ENCODE measurements at regions not wholly inside any gene's neighbourhood (a gene's known extent, or its start where the extent isn't known, plus 50 kb on each side); places are given as distances from the start of the nearest gene placed in this dataset.

GRCh38 chr2:67896476-67896875, 166.3 kb downstream of the C1D start:
- no peaks in the 10 kb centered on the region; a peak in 1 of 4 replicates for H3K27me3 ChIP-seq (replicated peaks in 1 of 2; ENCODE audit: control insufficient read depth in 2 of 2, insufficient read depth in 2 of 2, low read length in 1 of 2)
- no peaks in the 10 kb centered on the region for H3K9me3 ChIP-seq (replicated peaks; ENCODE audit: control insufficient read depth, insufficient read depth, low read length)
- ATAC-seq (no peak), DNase-seq (ENCODE audit: low read depth, low spot score) (no peak), FAIRE-seq (no peak)
- H2AFZ ChIP-seq (ENCODE audit: control insufficient read depth, low read depth, low read length): no peak overlapping the region
- CTCF ChIA-PET: no interaction called here
- no peaks in the 10 kb centered on the region for H3K36me3 ChIP-seq (ENCODE audit: control insufficient read depth in 2 of 2, insufficient read depth in 2 of 2, low read length in 1 of 2)
- no peak overlapping the region for H3K4me3 ChIP-seq
- intact Hi-C loops (cut with micrococcal nuclease; ENCODE audit: unreplicated experiment) (no loop called here), in situ Hi-C loops (cut with MboI) (no loop called here)
- H3K4me2 ChIP-seq (ENCODE audit: control insufficient read depth, insufficient read depth): no peak overlapping the region
- no peak for TF ChIP-seq POU2F2 (IDR thresholded peaks at IDR 0.05; ENCODE audit: borderline replicate concordance, low read depth, low read length)
- no peak for TF ChIP-seq TAF1 (IDR thresholded peaks at IDR 0.05; ENCODE audit: borderline replicate concordance, low read depth, low read length)
- no peak for TF ChIP-seq SMAD1 (IDR thresholded peaks at IDR 0.05; ENCODE audit: low read depth, partially characterized antibody)
- TF ChIP-seq RUNX3 (IDR thresholded peaks at IDR 0.05; ENCODE audit: low read length): no peak
- no peak for TF ChIP-seq TCF3 (IDR thresholded peaks at IDR 0.05; ENCODE audit: borderline replicate concordance, insufficient read depth, low read depth, low read length)
- no peak for TF ChIP-seq ASH2L (IDR thresholded peaks at IDR 0.05; ENCODE audit: borderline replicate concordance, low read depth)
- TF ChIP-seq EP300 (IDR thresholded peaks at IDR 0.05; ENCODE audit: borderline replicate concordance in 1 of 2, control insufficient read depth in 1 of 2, low read depth in 2 of 2, low read length in 2 of 2): no peak
- TF ChIP-seq ZNF274 (IDR thresholded peaks at IDR 0.05; ENCODE audit: insufficient read depth, insufficient read length): no peak
- no peak for TF ChIP-seq NFYB (IDR thresholded peaks at IDR 0.05; ENCODE audit: insufficient read depth, low read depth, low read length)
- no peak for TF ChIP-seq JUNB (IDR thresholded peaks at IDR 0.05)
- TF ChIP-seq, protein P1, sequence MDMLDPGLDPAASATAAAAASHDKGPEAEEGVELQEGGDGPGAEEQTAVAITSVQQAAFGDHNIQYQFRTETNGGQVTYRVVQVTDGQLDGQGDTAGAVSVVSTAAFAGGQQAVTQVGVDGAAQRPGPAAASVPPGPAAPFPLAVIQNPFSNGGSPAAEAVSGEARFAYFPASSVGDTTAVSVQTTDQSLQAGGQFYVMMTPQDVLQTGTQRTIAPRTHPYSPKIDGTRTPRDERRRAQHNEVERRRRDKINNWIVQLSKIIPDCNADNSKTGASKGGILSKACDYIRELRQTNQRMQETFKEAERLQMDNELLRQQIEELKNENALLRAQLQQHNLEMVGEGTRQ (IDR thresholded peaks at IDR 0.05; ENCODE audit: borderline replicate concordance, low read depth, low read length): no peak
- TF ChIP-seq CHD1 (IDR thresholded peaks at IDR 0.05; ENCODE audit: low read depth, low read length): no peak
- POLR2A ChIA-PET: no interaction called here
- no TSS peak for BruUV-seq (replicated peaks)
- H3K9ac ChIP-seq (ENCODE audit: control insufficient read depth, insufficient read depth, low read length): no peak overlapping the region
- H3K4me1 ChIP-seq (ENCODE audit: control insufficient read depth, insufficient read depth, low read length): no peaks in the 10 kb centered on the region
- H3K27ac ChIP-seq (ENCODE audit: control insufficient read depth, insufficient read depth): no peak overlapping the region
- 0% methylated on average over 2 of the region's 2 CpGs for WGBS (ENCODE audit: insufficient coverage, insufficient replicate concordance, low lambda C conversion rate, missing lambda C conversion rate)
- SMC1A ChIA-PET (ENCODE audit: uncharacterized antibody, unreplicated experiment): no interaction called here
- H4K20me1 ChIP-seq (ENCODE audit: control insufficient read depth, insufficient read depth): no peaks in the 10 kb centered on the region
- RAD21 ChIA-PET (ENCODE audit: unreplicated experiment): no interaction called here
- no peaks in the 10 kb centered on the region for H3K79me2 ChIP-seq (ENCODE audit: control insufficient read depth, insufficient read depth, low read length)

All from GM12878 (cell line).